GM21717 (cell line): ENCODE measurements at regions not wholly inside any gene's neighbourhood (a gene's known extent, or its start where the extent isn't known, plus 50 kb on each side); places are given as distances from the start of the nearest gene placed in this dataset.

ENCODE experiments used
- ATAC-seq: cut with Tn5 transposase; IDR thresholded peaks from one replicate; pipeline ENCODE4 v1.9.1; 2021; ENCODE audit warnings: mild to moderate bottlenecking, moderate library complexity; ENCODE audit not compliant: unreplicated experiment

GRCh38 chr6:150711061-150711460 lies 111.4 kb downstream of the PLEKHG1 start:
- no peak for ATAC-seq

- no peak for ATAC-seq
Measured at GRCh38 chr6:150711584-150712504, 112.2 kb downstream of the PLEKHG1 start.

DNA sequence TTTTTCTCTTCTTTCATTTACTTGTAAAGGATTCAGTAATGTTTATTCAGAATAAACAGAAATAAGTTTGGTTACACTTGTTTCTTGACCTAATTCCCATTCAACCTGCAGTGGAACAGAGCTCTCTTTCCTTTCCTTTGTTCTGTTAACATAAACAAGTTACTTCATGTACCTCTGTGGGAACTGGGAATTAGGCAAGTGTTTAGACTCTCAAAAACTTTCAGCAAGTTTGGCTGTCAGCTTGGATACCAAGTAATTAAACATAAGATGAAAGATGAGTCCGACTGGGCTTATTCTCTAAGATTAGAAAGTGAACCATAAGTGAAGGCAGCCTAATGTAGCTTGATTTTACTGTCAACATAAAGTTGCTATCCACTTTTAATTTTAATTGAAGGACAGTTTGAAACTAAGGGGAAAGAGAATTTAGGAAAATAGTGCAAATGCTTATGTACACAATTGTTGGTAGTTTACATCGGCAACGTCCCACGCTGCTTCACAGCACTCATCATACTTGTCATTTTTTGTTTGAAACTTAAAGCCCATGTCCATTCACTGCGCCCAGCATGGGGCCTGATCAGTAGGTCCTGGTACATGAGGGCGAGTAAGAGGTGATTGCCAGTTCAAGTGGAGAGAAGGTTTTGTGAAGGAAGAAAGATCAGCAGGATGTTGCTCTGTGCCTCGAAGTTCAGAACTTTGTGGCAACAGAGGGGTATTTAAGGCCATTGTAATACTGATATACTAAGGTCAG lies 113.0 kb downstream of the PLEKHG1 start:
- no peak for ATAC-seq

GRCh38 chr6:150713487-150713886 lies 113.8 kb downstream of the PLEKHG1 start:
- ATAC-seq: no peak

DNA sequence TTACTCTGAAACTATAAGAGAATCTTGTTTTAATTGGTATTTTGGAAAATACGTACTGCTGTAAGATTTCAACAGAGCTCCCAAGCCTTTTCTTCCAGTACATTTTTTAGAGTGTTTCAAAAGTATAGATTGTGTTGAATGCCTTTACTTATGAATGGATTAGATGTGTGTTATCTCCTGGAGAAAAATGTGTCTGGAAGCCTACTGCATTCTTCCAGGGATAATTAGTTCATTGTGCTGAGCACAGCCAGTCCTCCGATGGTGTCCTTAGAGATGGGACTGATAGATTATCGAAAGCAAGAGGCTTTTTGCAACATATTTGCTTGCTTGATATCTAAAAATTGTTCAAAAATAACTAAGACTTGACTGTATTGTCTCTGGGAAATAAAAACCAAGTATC lies 114.2 kb downstream of the PLEKHG1 start:
- no peak for ATAC-seq

DNA sequence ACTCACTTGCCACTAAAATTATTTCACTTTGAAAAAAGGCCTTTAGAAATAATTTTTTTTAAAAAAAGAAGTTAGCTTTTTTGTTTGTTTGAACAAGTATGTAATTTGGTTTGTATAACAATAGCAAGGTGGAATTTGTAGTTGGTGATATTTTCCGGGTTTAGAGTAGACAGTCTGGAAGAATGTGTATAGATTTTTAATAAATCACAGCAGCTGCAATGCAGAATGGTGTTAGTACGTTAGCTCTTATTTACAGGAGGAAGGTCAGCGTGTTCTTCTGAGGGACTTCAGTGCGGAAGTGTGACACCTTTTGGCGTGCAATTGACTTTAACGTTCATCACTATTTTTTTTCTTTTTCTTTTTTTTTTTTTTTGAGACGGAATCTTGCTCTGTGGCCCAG lies 115.4 kb downstream of the PLEKHG1 start:
- no peak for ATAC-seq

- no peak for ATAC-seq
Measured at GRCh38 chr6:150717419-150717818, 117.7 kb downstream of the PLEKHG1 start.

- no peak for ATAC-seq
Measured at GRCh38 chr6:150719099-150719766, 119.5 kb downstream of the PLEKHG1 start.

DNA sequence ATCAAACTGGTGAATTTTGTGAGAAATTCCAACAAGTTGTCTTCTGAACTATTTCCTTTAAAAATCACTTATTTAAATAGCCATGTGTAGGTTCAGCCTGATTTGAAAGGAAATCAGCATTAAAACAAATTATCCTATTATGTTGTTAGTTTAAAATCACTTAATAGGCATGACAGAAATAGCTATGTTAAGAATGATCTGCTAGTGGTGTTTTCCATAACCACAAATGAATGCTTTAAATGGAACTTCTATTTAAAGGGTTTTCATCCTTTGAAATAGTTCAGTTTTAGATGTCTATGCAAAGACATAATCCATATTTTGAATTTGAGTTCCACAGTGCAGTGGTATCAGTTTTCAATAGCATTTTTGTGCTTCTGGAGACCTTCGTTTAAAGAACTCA lies 120.1 kb downstream of the PLEKHG1 start:
- no peak for ATAC-seq

DNA sequence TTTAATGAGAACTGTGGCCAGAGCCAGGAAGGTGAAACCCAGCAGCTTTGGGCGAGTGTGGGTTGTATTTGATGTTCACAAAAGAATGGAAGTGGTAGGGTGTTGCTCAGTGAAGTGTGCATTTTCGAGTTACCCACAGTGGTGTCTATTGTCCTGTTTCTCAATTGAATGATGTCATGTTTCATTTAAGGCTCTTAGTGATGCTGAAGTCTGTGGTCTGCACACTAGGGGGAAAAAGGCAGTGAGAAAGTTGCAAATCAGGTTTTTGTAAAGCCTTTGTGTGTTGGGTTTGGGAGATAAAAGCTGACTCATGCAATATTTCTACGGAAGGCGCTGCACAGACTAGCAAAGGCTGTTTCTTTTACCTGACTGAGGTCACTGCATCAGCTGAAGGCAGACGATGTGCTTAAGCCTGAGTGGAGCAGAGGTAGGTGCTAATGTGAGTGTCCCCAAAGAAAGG lies 121.1 kb downstream of the PLEKHG1 start:
- ATAC-seq: peak; percentile 99

- ATAC-seq: no peak
Measured at GRCh38 chr6:150721418-150722266, 122.0 kb downstream of the PLEKHG1 start.

DNA sequence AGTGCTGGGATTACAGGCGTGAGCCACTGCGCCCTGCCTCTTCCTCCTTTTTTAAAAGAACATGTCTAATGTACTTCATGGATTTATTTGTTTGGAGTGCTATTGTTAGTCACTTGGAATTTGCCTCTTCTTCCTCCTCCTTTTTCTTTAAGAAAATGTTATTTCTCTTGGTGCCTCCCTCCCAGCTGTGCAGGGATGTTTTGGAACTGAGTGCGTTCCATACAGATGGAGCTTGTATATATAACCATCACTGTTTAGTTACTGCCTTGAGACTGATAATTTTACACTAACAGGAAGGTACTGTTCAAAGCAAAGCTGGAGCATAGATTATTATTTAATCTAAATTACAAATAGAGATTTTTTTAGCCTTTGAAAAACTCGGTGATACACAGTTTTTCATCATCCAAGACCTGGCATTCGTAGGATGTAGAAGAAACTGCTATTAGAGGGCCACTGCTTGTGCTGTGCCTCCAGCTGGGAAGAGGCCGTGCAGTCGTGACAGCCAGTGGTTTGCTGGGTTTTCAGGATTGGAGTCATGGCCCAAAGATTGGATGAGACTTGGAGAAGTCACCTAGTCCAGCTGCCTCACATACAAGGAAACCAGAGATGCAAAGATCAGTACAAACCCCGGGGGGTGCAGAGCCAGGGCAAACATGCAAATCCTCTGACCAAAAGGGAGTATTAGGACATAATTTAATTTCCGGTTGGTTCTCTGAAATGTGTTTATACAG lies 123.1 kb downstream of the PLEKHG1 start:
- ATAC-seq: no peak

- ATAC-seq: no peak
Measured at GRCh38 chr6:150723345-150723658, 123.6 kb downstream of the PLEKHG1 start.

DNA sequence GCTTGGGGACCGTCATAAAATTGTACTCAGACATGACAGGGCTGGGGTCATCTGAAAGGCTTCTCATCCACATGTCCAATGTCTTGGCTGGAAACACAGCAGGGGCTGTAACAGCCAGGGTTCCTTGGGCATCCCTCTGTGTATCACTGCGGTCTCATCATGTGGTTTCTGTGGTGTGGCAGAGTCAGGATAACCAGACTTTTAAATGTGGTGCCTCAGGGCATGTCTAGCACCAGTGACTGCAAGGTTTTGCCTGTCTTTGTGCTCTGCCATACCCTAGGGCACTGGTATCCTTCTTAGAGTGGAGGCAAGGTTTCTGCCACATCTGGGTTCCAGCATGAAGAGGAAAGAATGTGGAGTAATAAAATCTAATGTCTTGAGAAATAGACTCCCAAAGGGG lies 124.2 kb downstream of the PLEKHG1 start:
- ATAC-seq: no peak

DNA sequence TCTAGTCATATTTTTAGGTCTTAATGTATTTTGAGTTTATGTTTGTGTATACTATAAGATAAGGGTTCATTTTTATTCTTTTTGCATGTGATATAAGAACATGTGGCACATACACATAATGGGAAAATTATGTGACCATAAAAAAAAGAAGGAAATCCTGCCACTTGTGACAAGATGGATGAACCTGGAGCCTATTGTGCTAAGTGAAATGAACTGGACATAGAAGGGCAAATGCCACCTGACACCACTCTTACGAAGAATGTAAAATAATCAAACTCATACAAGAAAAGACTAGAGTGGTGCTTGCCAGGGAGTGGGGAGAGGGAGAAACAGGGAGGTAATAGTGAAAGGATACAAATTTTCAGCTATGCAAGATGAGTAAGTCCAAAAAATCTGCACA lies 126.1 kb downstream of the PLEKHG1 start:
- ATAC-seq: no peak

- no peak for ATAC-seq
Measured at GRCh38 chr6:150729188-150729748, 129.6 kb downstream of the PLEKHG1 start.

GRCh38 chr6:150730801-150731457 lies 131.2 kb downstream of the PLEKHG1 start:
- no peak for ATAC-seq

DNA sequence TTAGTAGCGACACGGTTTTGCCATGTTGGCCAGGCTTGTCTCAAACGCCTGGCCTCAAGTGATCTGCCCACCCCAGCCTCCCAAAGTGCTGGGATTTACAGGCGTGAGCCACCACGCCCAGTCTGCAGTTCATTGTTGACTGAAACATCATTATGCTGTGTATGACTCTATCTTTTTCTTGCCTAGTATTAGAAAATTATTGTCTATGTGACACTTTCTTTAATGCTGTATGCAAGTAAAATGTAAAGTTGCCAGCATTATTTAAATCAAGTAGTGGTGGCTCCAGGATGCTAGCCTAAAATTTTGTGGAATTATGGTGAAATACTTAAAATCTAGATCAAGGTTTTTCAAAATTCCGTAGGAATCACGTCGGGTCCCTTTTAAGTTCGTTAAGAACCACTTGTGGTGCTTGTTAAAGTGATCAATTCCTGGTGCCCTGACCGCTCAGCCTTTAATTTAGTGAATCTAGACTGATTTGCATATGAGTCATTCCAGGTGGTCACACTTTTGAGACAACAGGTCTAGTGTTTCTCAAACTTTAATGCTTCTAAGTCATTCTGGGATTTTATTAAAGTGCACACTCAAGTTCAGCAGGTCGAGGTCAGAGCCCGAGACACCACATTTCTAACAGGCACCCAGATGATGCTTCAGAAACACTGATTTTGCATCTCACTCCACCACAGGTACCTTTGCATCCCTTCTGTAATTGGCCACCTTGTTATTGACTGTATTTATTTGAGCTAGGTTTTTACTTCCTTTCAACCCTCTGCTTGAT lies 132.6 kb upstream of the MTHFD1L start:
- peak; percentile 67 for ATAC-seq
